Rectal smooth muscle tissue (tissue), 1 donor: ENCODE measurements at regions not wholly inside any gene's neighbourhood (a gene's known extent, or its start where the extent isn't known, plus 50 kb on each side); places are given as distances from the start of the nearest gene placed in this dataset.

Source experiments
- H3K27ac ChIP-seq: one replicate; pipeline ENCODE4 v1.7.0; 2013; ENCODE audit warnings: low read depth, low read length, inconsistent platforms
- H3K27me3 ChIP-seq: one replicate; pipeline ENCODE4 v1.7.0; 2013; ENCODE audit warnings: low read length; ENCODE audit not compliant: control insufficient read depth, insufficient read depth
- H3K36me3 ChIP-seq: one replicate; pipeline ENCODE4 v1.7.0; 2013; ENCODE audit warnings: low read length; ENCODE audit not compliant: control insufficient read depth, insufficient read depth
- H3K4me1 ChIP-seq: one replicate; pipeline ENCODE4 v1.7.0; 2013; ENCODE audit warnings: low read length; ENCODE audit not compliant: control insufficient read depth, insufficient read depth
- H3K4me3 ChIP-seq: one replicate; pipeline ENCODE4 v1.7.0; 2013; ENCODE audit warnings: low read length
- H3K9ac ChIP-seq: one replicate; pipeline ENCODE4 v1.7.0; 2013; ENCODE audit warnings: low read length

GRCh38 chr15:31516874-31517273 is 190.2 kb downstream of the KLF13 start:
- no peaks in the 10 kb centered on the region for H3K36me3 ChIP-seq
- no peak overlapping the region for H3K27ac ChIP-seq
- H3K4me3 ChIP-seq: no peak overlapping the region
- H3K9ac ChIP-seq: no peak overlapping the region
- no peaks in the 10 kb centered on the region for H3K4me1 ChIP-seq
- H3K27me3 ChIP-seq: no peaks in the 10 kb centered on the region

DNA sequence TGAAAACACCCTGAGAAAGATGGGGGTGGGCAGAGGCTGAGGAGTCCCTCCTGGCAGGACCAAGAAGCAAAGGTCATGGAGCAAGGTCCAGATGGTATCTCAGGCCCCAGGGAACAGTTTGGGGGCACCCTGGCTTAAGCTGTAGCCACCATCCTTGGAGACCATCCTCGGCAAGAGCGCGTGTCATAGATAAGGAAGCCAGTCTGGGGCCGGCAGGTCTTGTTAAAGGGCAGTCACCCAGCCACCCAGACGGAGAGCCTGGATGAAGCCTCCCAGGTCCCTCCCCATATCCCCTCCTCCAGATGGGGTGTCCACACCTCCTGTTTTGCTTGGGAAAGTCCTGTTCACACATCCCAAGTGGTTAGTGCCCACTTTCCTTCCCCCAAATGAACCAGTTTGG is 191.1 kb downstream of the KLF13 start:
- Histone ChIP-seq H3K27me3 (no peaks in the 10 kb centered on the region), H3K36me3 (no peaks in the 10 kb centered on the region), H3K4me3 (no peak overlapping the region), H3K9ac (no peak overlapping the region), H3K27ac (no peak overlapping the region), H3K4me1 (no peaks in the 10 kb centered on the region)

- H3K27ac ChIP-seq: no peak overlapping the region
- no peaks in the 10 kb centered on the region for H3K36me3 ChIP-seq
- no peaks in the 10 kb centered on the region for H3K4me1 ChIP-seq
- H3K4me3 ChIP-seq: no peak overlapping the region
- no peak overlapping the region for H3K9ac ChIP-seq
- no peaks in the 10 kb centered on the region for H3K27me3 ChIP-seq
Measured at GRCh38 chr15:31522028-31522427, 195.4 kb downstream of the KLF13 start.

- no peaks in the 10 kb centered on the region for H3K27me3 ChIP-seq
- no peak overlapping the region for H3K9ac ChIP-seq
- H3K4me1 ChIP-seq: no peaks in the 10 kb centered on the region
- no peak overlapping the region for H3K27ac ChIP-seq
- H3K36me3 ChIP-seq: no peaks in the 10 kb centered on the region
- no peak overlapping the region for H3K4me3 ChIP-seq
Measured at GRCh38 chr15:31523027-31523654, 196.5 kb downstream of the KLF13 start.

- Histone ChIP-seq H3K27me3 (no peaks in the 10 kb centered on the region), H3K9ac (no peak overlapping the region), H3K27ac (no peak overlapping the region), H3K4me3 (no peak overlapping the region), H3K4me1 (no peaks in the 10 kb centered on the region), H3K36me3 (no peaks in the 10 kb centered on the region)
Measured at GRCh38 chr15:31523655-31524049, 197.0 kb downstream of the KLF13 start.

DNA sequence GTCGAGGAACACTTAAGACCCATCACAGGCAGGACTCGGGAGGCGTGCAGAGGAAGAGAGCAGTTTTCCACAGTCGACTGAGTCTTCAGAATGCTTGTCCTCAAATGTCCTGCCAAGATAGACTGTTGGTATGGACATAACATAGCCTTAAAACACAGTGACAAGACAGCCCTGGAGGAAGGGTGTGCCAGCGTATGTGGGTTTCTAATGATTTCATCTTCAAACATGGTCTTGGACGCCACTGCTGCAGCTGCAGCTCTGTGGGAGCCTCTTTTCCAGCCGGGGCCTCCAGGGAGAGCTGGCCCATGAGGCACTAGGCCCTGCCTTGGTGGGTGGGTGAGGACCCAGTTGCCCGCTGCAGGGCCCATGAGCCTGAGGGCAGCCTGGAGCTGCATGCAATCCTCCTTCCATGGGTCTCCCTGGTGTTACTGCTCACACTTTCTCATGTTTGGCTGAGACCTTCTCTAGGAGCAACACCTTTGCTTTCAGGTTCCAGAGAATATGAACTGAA is 198.6 kb downstream of the KLF13 start:
- Histone ChIP-seq H3K27me3 (no peaks in the 10 kb centered on the region), H3K4me3 (no peak overlapping the region), H3K36me3 (no peaks in the 10 kb centered on the region), H3K9ac (no peak overlapping the region), H3K27ac (no peak overlapping the region), H3K4me1 (no peaks in the 10 kb centered on the region)

DNA sequence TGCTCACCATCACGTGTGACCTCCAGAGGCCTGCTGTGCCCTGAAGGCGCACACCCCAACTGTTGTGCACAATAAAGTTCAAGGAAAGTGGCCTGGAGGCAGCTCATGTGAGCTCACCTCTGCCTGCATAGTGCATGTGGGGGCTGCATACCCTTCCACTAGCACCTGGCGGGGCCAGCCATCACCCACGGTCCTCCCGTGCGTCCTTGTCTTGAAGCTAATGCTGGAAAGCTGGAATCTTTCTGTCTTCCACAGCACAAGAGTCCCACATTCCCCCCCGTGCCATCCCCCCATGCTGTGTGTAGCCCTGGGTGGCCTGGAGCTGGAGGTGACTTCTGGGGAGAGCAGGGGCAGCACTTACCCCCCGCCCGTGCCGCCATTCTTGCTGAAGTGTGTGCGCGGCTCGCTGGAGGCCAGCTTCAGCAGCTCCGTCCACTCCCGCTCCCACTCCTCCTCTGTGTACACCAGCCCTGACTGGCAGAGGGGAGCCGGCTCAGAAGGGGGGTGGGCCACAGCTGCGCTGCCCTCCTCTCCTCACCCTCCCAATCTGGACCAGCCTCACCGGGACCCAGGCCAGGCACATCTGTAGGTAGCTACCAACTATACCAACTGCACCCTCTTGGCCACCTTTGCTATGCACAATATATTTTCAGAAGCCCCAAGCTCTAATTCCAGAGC is 199.5 kb downstream of the KLF13 start:
- Histone ChIP-seq H3K27ac (no peak overlapping the region), H3K4me1 (no peaks in the 10 kb centered on the region), H3K9ac (no peak overlapping the region), H3K27me3 (no peaks in the 10 kb centered on the region), H3K4me3 (no peak overlapping the region), H3K36me3 (no peaks in the 10 kb centered on the region)

DNA sequence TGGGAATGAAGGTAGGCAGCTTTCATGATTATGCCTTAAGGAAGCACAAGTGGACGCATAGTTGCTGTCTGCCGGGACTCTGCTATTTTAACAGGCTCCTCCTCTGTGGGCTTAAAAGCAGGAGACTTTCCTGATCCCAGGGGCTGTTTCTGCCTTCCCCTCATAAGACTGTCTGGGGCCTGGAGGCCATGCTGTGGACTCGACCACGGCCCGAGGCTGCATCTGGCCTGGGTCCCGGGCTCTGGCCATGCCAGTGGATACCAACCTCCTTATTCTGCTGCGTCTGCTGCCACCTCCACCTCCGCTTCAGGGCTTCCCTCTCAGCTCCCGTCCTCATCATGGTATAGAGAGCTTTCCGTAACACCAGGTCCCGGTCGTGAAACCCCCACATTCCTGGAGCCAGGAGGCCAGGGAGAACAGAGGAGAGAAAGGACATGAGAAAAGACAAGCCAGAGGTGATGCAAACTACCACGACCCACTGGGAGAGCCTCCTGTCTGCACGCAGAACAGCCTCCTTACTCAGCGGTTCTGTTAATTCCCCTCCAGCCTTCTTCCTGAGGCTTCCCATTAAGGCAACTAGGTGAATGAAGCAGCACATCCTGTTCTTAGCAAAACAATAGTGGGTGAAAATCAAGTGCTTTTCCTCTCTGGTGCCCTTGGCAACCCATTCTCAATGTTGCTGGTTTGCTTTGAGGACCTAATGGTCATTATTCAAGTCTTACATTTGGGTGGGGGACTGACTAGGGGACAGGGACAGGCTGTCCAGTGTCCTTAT is 200.5 kb downstream of the KLF13 start:
- H3K27me3 ChIP-seq: no peaks in the 10 kb centered on the region
- H3K36me3 ChIP-seq: no peaks in the 10 kb centered on the region
- H3K4me1 ChIP-seq: no peaks in the 10 kb centered on the region
- no peak overlapping the region for H3K4me3 ChIP-seq
- H3K9ac ChIP-seq: no peak overlapping the region
- H3K27ac ChIP-seq: no peak overlapping the region

- no peak overlapping the region for H3K27ac ChIP-seq
- H3K9ac ChIP-seq: no peak overlapping the region
- no peak overlapping the region for H3K4me3 ChIP-seq
Measured at GRCh38 chr15:31528846-31529245, 202.2 kb downstream of the KLF13 start.

GRCh38 chr15:31537770-31538592 is 211.3 kb downstream of the KLF13 start:
- H3K4me1 ChIP-seq: no peaks in the 10 kb centered on the region
- H3K36me3 ChIP-seq: no peaks in the 10 kb centered on the region
- no peak overlapping the region for H3K4me3 ChIP-seq
- H3K27me3 ChIP-seq: no peaks in the 10 kb centered on the region
- H3K9ac ChIP-seq: no peak overlapping the region
- no peak overlapping the region for H3K27ac ChIP-seq

More at GRCh38 chr15:31528846-31529245, 202.2 kb downstream of the KLF13 start:
- Histone ChIP-seq H3K36me3 (no peaks in the 10 kb centered on the region), H3K4me1 (no peaks in the 10 kb centered on the region), H3K27me3 (no peaks in the 10 kb centered on the region)

DNA sequence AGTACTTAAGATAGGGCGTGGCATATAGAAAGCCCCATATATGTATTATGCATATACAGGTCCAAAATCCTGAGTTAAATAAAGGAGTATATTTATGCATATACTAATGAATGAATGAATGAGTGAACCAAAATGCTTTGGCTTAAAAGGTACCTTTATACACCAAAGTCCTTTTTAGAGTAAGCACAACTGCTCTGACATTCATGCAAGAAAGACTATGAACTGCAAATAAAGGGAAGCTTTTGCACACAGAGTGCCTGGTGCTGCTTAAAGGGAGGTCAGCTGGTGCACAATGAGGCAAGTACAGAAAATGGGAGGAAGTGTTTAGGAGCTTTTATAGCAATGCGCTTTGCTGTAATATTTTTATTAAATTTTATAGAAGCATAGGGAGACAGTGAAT is 214.0 kb downstream of the KLF13 start:
- H3K27me3 ChIP-seq: no peaks in the 10 kb centered on the region
- H3K27ac ChIP-seq: no peak overlapping the region
- no peaks in the 10 kb centered on the region for H3K4me1 ChIP-seq
- H3K36me3 ChIP-seq: no peaks in the 10 kb centered on the region
- no peak overlapping the region for H3K4me3 ChIP-seq
- H3K9ac ChIP-seq: no peak overlapping the region

DNA sequence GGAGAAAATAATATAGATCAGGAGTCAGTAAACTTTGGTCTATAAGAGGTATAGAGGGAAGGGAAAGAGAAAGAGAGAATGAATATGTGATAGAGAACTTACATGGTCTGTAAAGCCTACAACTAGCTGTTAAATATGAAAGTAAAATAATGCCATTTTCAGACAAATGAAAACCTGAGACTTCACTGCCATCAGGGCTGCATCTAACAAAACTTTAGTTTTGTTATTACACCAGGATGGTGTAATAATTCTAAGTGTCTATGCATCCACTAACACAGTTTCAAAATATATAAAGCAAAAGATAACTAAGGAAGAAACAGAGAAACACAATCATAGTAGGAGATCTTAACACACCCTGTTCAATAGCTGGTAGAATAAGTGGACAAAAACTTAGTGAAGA is 217.7 kb downstream of the KLF13 start:
- Histone ChIP-seq H3K36me3 (no peaks in the 10 kb centered on the region), H3K4me1 (no peaks in the 10 kb centered on the region), H3K9ac (no peak overlapping the region), H3K4me3 (no peak overlapping the region), H3K27me3 (no peaks in the 10 kb centered on the region), H3K27ac (no peak overlapping the region)
